ENCODE measurements at regions not wholly inside any gene's neighbourhood (a gene's known extent, or its start where the extent isn't known, plus 50 kb on each side); places are given as distances from the start of the nearest gene placed in this dataset.
"Not testable (repeated sequence)": the region's sequence is repeated elsewhere in the genome, so short reads cannot be mapped to it uniquely, and the experiment has no call there.

- ATAC-seq, result no peak
Measured at GRCh38 chr5:110812639-110813038, 73.8 kb downstream of the SLC25A46 start.

DNA sequence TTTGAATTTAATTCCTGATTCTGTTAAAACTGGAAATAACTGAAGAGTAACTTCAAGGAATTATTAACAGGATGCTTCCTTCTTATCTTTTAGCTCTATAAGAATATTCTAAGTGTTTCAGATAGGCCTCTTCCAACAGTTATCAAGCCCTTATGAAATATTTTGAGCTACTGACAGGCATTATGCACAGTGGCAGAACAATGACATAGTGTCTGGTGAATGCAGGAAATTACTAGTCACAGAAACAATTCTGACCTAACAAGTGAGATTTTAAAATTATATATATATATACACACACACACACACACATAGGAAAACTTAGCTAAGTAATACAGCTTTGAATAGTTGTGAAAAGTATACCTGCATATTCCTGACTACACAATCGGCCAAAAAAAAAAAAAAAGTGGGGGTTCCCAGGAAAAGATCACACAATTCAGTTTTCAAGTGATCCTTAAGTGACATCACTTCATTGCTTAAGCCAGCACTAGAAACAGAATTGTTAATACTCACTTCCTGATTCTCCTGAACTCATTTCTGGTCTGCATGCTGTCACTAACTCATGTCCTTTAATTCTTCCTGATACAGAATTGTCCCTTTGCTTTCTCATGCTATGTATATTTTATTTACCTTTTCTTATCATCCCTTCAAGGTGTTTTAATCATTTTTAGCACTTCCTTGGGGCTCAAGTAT, 77.3 kb downstream of the SLC25A46 start:
- peak; percentile 71 for ATAC-seq

DNA sequence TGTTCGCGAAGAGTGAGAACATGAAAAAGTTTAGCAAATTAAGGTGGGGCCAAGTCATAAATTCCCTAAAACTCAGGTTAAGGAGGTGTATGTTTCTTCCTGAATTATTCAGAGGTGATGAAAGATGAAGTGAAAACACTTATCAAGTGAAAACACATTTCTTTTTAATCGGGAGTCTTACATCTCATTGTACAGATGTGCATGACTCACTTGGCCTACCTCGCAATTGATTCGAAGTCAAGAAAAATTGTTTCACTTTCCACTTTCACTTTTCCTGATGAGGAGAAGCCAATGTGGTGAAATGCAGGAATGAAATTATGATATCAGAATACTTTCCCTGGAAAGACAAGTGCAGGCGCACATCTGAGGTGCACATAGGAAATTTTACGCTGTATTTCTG, 78.7 kb downstream of the SLC25A46 start:
- ATAC-seq, result peak; percentile 85

DNA sequence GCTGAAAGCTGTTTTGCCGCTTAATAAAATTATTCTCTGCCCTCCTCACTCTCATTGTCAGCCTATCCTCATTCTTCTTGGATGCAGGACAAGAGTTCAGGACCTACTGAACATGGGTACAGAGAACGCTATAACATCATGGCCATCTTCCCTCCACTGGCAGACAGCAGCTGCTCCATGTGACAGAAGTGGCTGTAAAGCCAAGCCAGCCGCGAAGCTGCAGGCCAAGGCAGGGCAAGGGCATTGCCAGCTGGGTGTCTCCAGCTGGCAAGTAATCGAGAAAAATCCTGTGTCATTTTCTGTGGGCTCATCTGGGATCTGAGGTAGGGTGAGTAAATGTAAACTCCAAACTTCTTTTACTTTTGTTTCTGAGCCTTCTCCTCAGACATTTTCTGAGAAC, 84.8 kb downstream of the SLC25A46 start:
- ATAC-seq, result no peak

- ATAC-seq, result no peak
Measured at GRCh38 chr5:110824936-110825441, 86.2 kb downstream of the SLC25A46 start.

DNA sequence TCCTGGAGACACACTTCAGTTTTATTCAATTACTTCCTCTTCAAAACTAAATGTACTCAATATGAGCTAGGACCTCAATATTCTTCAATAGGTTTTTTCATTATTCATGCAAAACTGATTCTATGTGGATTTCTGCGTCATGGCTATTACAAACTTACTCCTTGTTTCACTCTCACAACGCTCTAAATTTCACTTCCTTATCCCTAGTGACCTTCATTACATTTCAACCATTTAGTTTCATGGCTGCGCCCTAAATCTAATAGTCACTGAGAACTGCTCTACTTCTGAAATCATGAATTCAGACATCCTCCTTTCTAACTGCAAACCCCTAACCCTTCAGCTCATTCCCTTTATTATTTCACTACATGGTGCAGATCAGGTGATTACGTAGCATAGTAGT, 93.9 kb downstream of the SLC25A46 start:
- ATAC-seq, result no peak

- ATAC-seq, result not testable (repeated sequence)
Measured at GRCh38 chr5:110834933-110835332, 96.1 kb downstream of the SLC25A46 start.

GRCh38 chr5:110836851-110837250, 98.0 kb downstream of the SLC25A46 start:
- ATAC-seq, result no peak

DNA sequence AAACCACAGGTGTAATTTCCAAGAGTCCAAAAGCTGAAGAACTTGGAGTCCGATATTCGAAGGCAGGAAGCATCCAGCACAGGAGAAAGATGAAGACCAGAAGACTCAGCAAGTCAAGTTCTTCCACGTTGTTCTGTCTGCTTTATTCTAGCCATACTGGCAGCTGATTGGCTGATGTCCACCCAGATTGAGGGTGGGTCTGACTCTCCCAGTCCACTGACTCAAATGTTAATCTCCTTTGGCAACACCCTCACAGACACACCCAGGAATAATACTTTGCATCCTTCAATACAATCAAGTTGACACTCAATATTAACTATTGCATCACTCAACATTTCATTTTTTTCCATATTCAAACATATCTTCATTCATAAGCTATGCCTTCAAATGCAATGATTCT, 99.5 kb downstream of the SLC25A46 start:
- ATAC-seq, result not testable (repeated sequence)

DNA sequence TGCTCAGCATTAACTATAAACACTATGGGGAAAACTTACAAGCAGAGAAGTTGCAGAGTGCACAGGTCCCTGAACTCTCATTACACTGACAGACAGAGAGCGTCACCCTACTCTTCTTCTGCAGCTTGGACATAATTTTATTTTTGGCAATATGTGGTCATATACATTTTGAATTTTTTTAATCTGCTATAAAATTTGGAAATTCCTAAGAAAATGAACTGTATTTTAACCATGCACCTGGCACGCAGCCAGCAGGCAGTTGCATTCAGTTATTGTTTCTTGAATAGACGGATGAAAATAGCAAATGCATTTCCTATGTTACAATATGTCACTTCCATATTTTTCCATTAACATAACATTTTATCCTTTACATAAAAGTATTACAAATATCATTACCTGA, 100.2 kb downstream of the SLC25A46 start:
- ATAC-seq, result no peak

- peak; percentile 76 for ATAC-seq
Measured at GRCh38 chr5:110840347-110840960, 101.6 kb downstream of the SLC25A46 start.

- ATAC-seq, result no peak
Measured at GRCh38 chr5:110841137-110841536, 102.3 kb downstream of the SLC25A46 start.

GRCh38 chr5:110842948-110843347, 104.1 kb downstream of the SLC25A46 start:
- no peak for ATAC-seq

- ATAC-seq, result no peak
Measured at GRCh38 chr5:110844251-110844650, 105.4 kb downstream of the SLC25A46 start.

GRCh38 chr5:110846398-110847001, 107.7 kb downstream of the SLC25A46 start:
- ATAC-seq, result peak; percentile 22

- peak; percentile 20 for ATAC-seq
Measured at GRCh38 chr5:110851357-110851756, 112.5 kb downstream of the SLC25A46 start.

- ATAC-seq, result no peak
Measured at GRCh38 chr5:110852053-110852452, 113.2 kb downstream of the SLC25A46 start.

- ATAC-seq, result no peak
Measured at GRCh38 chr5:110852541-110852940, 113.7 kb downstream of the SLC25A46 start.

- ATAC-seq, result peak; percentile 51
Measured at GRCh38 chr5:110853267-110853666, 114.5 kb downstream of the SLC25A46 start.

GRCh38 chr5:110854200-110854599, 115.4 kb downstream of the SLC25A46 start:
- no peak for ATAC-seq

DNA sequence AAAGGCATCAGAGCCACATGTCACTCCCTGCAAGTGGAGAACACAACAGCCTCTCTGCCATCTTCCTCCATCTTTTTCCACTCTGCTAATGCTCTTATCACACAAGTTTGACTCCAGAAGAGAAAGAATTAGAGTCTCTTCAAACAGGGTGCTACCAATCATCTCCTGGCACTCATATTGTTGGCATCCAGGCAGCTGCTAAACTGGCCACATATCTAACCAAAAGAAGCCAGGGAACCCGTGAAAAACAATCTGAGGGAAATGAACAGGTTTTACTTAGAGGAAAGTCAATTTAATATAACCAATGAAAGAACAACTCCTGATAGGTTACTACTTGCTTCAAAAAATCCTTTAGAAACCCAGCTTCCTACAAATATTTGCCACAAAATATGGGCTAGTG, 117.2 kb downstream of the SLC25A46 start:
- ATAC-seq, result no peak

- peak; percentile 84 for ATAC-seq
Measured at GRCh38 chr5:110865400-110866094, 126.7 kb downstream of the SLC25A46 start.

DNA sequence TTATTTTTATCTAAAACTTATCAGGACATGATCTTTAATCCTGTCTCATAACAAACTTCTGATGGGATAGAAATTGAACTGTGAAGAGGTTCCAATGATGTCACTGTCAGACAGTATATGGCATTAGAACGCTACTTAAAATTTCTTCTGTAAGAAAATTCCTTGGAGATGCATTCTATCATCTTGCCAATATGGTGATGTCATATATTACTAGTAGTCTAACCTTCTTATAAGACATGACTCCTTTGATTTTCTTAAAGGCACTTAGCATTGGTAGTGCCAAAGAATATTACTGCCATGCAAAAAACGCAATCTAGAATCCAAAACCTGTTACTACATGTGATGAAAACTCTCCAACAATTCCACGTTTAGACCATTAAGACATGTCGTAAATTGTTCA, 131.1 kb downstream of the SLC25A46 start:
- ATAC-seq, result peak; percentile 28
